SK-N-SH (cell line): ENCODE measurements at regions not wholly inside any gene's neighbourhood (a gene's known extent, or its start where the extent isn't known, plus 50 kb on each side); places are given as distances from the start of the nearest gene placed in this dataset.

Experiments used
- CTCF ChIA-PET: fragments of 300-600, 350-600 bp; formaldehyde crosslinking; extraction: SDS; loops from one replicate; lab custom pipeline; 2021; lab: Yijun Ruan, JAX
- POLR2A ChIA-PET: fragments of 350-600 bp; sonication (Branson Sonifier 250); formaldehyde crosslinking; extraction: SDS; loops from one replicate; lab custom pipeline; 2020; ENCODE audit warnings: antibody characterized with exemption, inconsistent platforms; lab: Yijun Ruan, JAX
- DNase-seq: peaks from one replicate; pipeline ENCODE4 v3.0.0; 2012
- H2AFZ ChIP-seq: fragments of 200-600 bp; sonication (generic); 2 replicates; pipeline ENCODE4 v1.8.1; 2016; ENCODE audit warnings: antibody characterized with exemption, mild to moderate bottlenecking, low read depth
- H3F3A ChIP-seq: fragments of 200-600 bp; sonication (generic); replicated peaks from 2 replicates; pipeline ENCODE3; 2016; ENCODE audit warnings: antibody characterized with exemption, mild to moderate bottlenecking; ENCODE audit not compliant: insufficient read depth
- H3K27ac ChIP-seq, 2 experiments: fragments of 200-500 bp in 1 of 2; fragments of 200-600 bp in 1 of 2; sonication (Bioruptor generic) in 1 of 2; sonication (generic), shearing (Covaris generic) in 1 of 2; 2 replicates each; pipeline versions ENCODE4 v1.5.1 to v1.6.1; 2014 to 2016; ENCODE audit warnings: low read depth in 2 of 2, inconsistent platforms in 1 of 2, low read length in 1 of 2, mild to moderate bottlenecking in 1 of 2, mixed read lengths in 1 of 2
- H3K27me3 ChIP-seq: fragments of 200-600 bp; sonication (generic), shearing (Covaris generic); 2 replicates; pipeline ENCODE4 v1.6.1; 2016; ENCODE audit warnings: mixed run types; ENCODE audit not compliant: insufficient read depth
- H3K36me3 ChIP-seq, 2 experiments: fragments of 200-500 bp in 1 of 2; fragments of 200-600 bp in 1 of 2; sonication (Bioruptor generic) in 1 of 2; sonication (generic) in 1 of 2; replicated peaks in 1 of 2; 2 replicates each; pipeline versions ENCODE3 to v1.5.1; 2014 to 2016; ENCODE audit warnings: low read length in 1 of 2, mild to moderate bottlenecking in 1 of 2; ENCODE audit not compliant: insufficient read depth in 2 of 2, control insufficient read depth in 1 of 2
- H3K4me1 ChIP-seq, 2 experiments: fragments of 200-500 bp in 1 of 2; fragments of 200-600 bp in 1 of 2; sonication (Bioruptor generic) in 1 of 2; sonication (generic), shearing (Covaris generic) in 1 of 2; 2 replicates each; pipeline versions ENCODE4 v1.5.1 to v1.6.1; 2014 to 2016; ENCODE audit warnings: low read depth in 1 of 2, low read length in 1 of 2, mixed run types in 1 of 2; ENCODE audit not compliant: insufficient read depth in 2 of 2, control insufficient read depth in 1 of 2
- H3K4me2 ChIP-seq: fragments of 200-600 bp; sonication (generic), shearing (Covaris generic); 2 replicates; pipeline ENCODE4 v1.6.1; 2017; ENCODE audit warnings: mixed run types
- H3K4me3 ChIP-seq, 2 experiments: fragments of 200-500 bp in 1 of 2; fragments of 200-600 bp in 1 of 2; sonication (Bioruptor generic) in 1 of 2; sonication (generic), shearing (Covaris generic) in 1 of 2; 2 replicates each; pipeline versions ENCODE4 v1.5.1 to v1.8.1; 2014 to 2016; ENCODE audit warnings: low read depth in 2 of 2, inconsistent platforms in 1 of 2, low read length in 1 of 2, mild to moderate bottlenecking in 1 of 2, mixed read lengths in 1 of 2, moderate library complexity in 1 of 2
- H3K79me2 ChIP-seq: fragments of 200-600 bp; sonication (generic); 2 replicates; pipeline ENCODE4 v1.8.1; 2017; ENCODE audit warnings: mild to moderate bottlenecking; ENCODE audit not compliant: insufficient read depth
- H3K9ac ChIP-seq: fragments of 200-600 bp; sonication (generic); 2 replicates; pipeline ENCODE4 v1.6.1; 2017; ENCODE audit warnings: mixed run types
- H3K9me2 ChIP-seq: fragments of 200-600 bp; sonication (generic); 2 replicates; pipeline ENCODE4 v1.6.1; 2017; ENCODE audit warnings: mixed run types
- H3K9me3 ChIP-seq: fragments of 200-600 bp; sonication (generic); 2 replicates; pipeline ENCODE4 v1.6.1; 2017; ENCODE audit warnings: mixed run types, mild to moderate bottlenecking, moderate library complexity
- H4K20me1 ChIP-seq: fragments of 200-600 bp; sonication (generic); 2 replicates; pipeline ENCODE4 v1.6.1; 2017; ENCODE audit warnings: mild to moderate bottlenecking, mixed run types; ENCODE audit not compliant: insufficient read depth
- EP300 ChIP-seq, 2 experiments: IDR thresholded peaks; 2 replicates each; pipeline versions ENCODE4 v1.4.0 to v1.6.1; 2012; ENCODE audit warnings: borderline replicate concordance in 1 of 2, low read depth in 1 of 2, low read length in 1 of 2
- EZH2phosphoT487 ChIP-seq: fragments of 200-600 bp; sonication (generic); IDR thresholded peaks from 2 replicates; pipeline ENCODE4 v1.6.1; 2017; ENCODE audit warnings: low read depth, mixed run types, mild to moderate bottlenecking, antibody characterized with exemption, moderate library complexity, borderline replicate concordance
- FOXJ3 ChIP-seq: sonication (generic); formaldehyde crosslinking; IDR thresholded peaks from 2 replicates; pipeline ENCODE4 v1.5.1; 2020; ENCODE audit warnings: mild to moderate bottlenecking, missing genetic modification reagents
- GABPA ChIP-seq: IDR thresholded peaks from 2 replicates; pipeline ENCODE4 v1.4.0; 2012; ENCODE audit warnings: low read depth, mild to moderate bottlenecking
- MAX ChIP-seq: IDR thresholded peaks from 2 replicates; pipeline ENCODE4 v1.4.0; 2012; ENCODE audit warnings: low read depth
- NFIC ChIP-seq: IDR thresholded peaks from 2 replicates; pipeline ENCODE4 v1.4.0; 2012; ENCODE audit warnings: borderline replicate concordance
- NRF1 ChIP-seq: IDR thresholded peaks from 2 replicates; pipeline ENCODE4 v1.6.1; 2012; ENCODE audit warnings: low read depth, mild to moderate bottlenecking, low read length
- PBX3 ChIP-seq: IDR thresholded peaks from 2 replicates; pipeline ENCODE4; 2012
- REST ChIP-seq: IDR thresholded peaks from 2 replicates; pipeline ENCODE4 v1.6.1; 2012; ENCODE audit warnings: mild to moderate bottlenecking, low read depth, low read length, moderate library complexity
- RXRA ChIP-seq: IDR thresholded peaks from 2 replicates; pipeline ENCODE4 v1.4.0; 2012; ENCODE audit warnings: low read depth, mild to moderate bottlenecking, borderline replicate concordance
- WGBS: methylation state at CpG from one replicate; pipeline ENCODE4 v1.1.6; 2017; ENCODE audit warnings: low lambda C conversion rate; 5-methylcytosine and 5-hydroxymethylcytosine counted together

- Histone ChIP-seq H3K9me3 (no peaks in the 10 kb centered on the region), H4K20me1 (no peaks in the 10 kb centered on the region), H3F3A (peaks cover 4% of the 10 kb centered on the region), H3K4me1 (no peaks in the 10 kb centered on the region), H3K27ac (no peak overlapping the region), H3K4me2 (no peak overlapping the region), H3K4me3 (no peak overlapping the region), H3K9me2 (no peaks in the 10 kb centered on the region), H3K79me2 (no peaks in the 10 kb centered on the region), H3K9ac (no peak overlapping the region), H3K36me3 (no peaks in the 10 kb centered on the region), H3K27me3 (no peaks in the 10 kb centered on the region), H2AFZ (no peak overlapping the region)
- TF ChIP-seq REST, result peak; percentile 83
- TF ChIP-seq PBX3, result no peak
- ChIA-PET CTCF (interaction anchor here (1.3 to 1.6 kb wide), 5 partner anchors 9 to 76 kb away, joined by 3 to 4 read pairs (median 3); partner anchors contain the start of gene PKN2), POLR2A (no interaction called here)
- no peak for DNase-seq
Measured at GRCh38 chr1:88609051-88609450, 75.0 kb upstream of the PKN2 start.

- Histone ChIP-seq H3K79me2 (no peaks in the 10 kb centered on the region), H3K4me3 (no peak overlapping the region), H3K4me2 (no peak overlapping the region), H2AFZ (no peak overlapping the region), H3K9me3 (no peaks in the 10 kb centered on the region), H3K4me1 (no peaks in the 10 kb centered on the region), H3K27ac (no peak overlapping the region), H3K36me3 (no peaks in the 10 kb centered on the region), H3F3A (peaks cover 4% of the 10 kb centered on the region), H3K9me2 (no peaks in the 10 kb centered on the region), H3K27me3 (no peaks in the 10 kb centered on the region), H3K9ac (no peak overlapping the region), H4K20me1 (no peaks in the 10 kb centered on the region)
- ChIA-PET CTCF (no interaction called here), POLR2A (no interaction called here)
- WGBS, result 59% methylated on average over 7 of the region's 7 CpGs
- no peak for DNase-seq
- TF ChIP-seq NRF1, result no peak
- no peak for TF ChIP-seq GABPA
- no peak for TF ChIP-seq NFIC
- TF ChIP-seq EZH2phosphoT487, result no peak
- no peak for TF ChIP-seq MAX
- no peak for TF ChIP-seq FOXJ3
- TF ChIP-seq RXRA, result no peak
- TF ChIP-seq EP300 (IDR thresholded peaks at IDR 0.05; ENCODE audit: borderline replicate concordance in 1 of 2, low read depth in 1 of 2, low read length in 1 of 2), result no peak
Measured at GRCh38 chr1:88610687-88611086, 73.4 kb upstream of the PKN2 start.
